ENCODE measurements at regions not wholly inside any gene's neighbourhood (a gene's known extent, or its start where the extent isn't known, plus 50 kb on each side); places are given as distances from the start of the nearest gene placed in this dataset.

- POLR2A ChIA-PET, result interaction anchor here (0.7 kb wide), 1 partner anchor 607 kb away, joined by 3 read pairs; no protein-coding TSS in a partner anchor
- peaks cover 8% of the 10 kb centered on the region for H3K9me3 Mint-ChIP-seq (ENCODE audit: unreplicated experiment)
- CTCF ChIA-PET, result interaction anchor here (0.6 kb wide), 1 partner anchor 34 kb away, joined by 3 read pairs; no protein-coding TSS in a partner anchor
- H3K27ac Mint-ChIP-seq (ENCODE audit: low read depth, unreplicated experiment), result peak overlapping the region; percentile 76
- intact Hi-C loops (cut with micrococcal nuclease), result no loop called here
- H3K27me3 Mint-ChIP-seq (ENCODE audit: insufficient read depth, unreplicated experiment), result peaks cover 6% of the 10 kb centered on the region
- H3K4me1 Mint-ChIP-seq (ENCODE audit: insufficient read depth, unreplicated experiment), result peaks cover 8% of the 10 kb centered on the region
- DNase-seq (ENCODE audit: unreplicated experiment), result no peak
- TF ChIP-seq CTCF (IDR thresholded peaks at IDR 0.05; ENCODE audit: unreplicated experiment), result no peak
- H3K36me3 Mint-ChIP-seq (ENCODE audit: insufficient read depth, unreplicated experiment), result no peaks in the 10 kb centered on the region
- BruUV-seq (replicated peaks), result no TSS peak
- H3K4me3 Mint-ChIP-seq (ENCODE audit: unreplicated experiment), result no peak overlapping the region
Observed at GRCh38 chr6:5865506-5866031, 141.2 kb downstream of the NRN1 start.

DNA sequence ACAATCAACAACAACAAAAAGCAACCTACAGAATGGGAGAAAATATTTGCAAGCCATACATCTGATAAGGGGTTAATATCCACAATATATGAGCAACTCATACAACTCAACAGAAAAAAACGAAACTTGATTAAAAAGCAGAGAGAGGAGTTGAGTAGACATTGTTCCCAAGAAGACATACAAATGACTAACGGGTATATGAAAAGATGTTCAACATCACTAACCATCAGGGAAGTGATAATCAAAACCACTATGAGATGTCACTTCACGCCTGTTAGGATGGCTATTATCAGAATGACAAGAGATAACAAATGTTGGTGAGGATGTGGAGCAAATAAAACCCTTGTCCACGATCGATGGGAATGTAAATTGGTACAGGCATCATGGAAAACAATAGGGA is 145.9 kb downstream of the NRN1 start:
- no peak for TF ChIP-seq CTCF (IDR thresholded peaks at IDR 0.05; ENCODE audit: unreplicated experiment)
- Mint-ChIP-seq H3K27me3 (ENCODE audit: insufficient read depth, unreplicated experiment) (peaks cover 24% of the 10 kb centered on the region), H3K9me3 (ENCODE audit: unreplicated experiment) (peaks cover 8% of the 10 kb centered on the region), H3K36me3 (ENCODE audit: insufficient read depth, unreplicated experiment) (no peaks in the 10 kb centered on the region), H3K4me3 (ENCODE audit: unreplicated experiment) (no peak overlapping the region), H3K4me1 (ENCODE audit: insufficient read depth, unreplicated experiment) (no peaks in the 10 kb centered on the region), H3K27ac (ENCODE audit: low read depth, unreplicated experiment) (no peak overlapping the region)
- CTCF ChIA-PET, result interaction anchor here (0.6 kb wide), 1 partner anchor 666 kb away, joined by 3 read pairs; no protein-coding TSS in a partner anchor
- intact Hi-C loops (cut with micrococcal nuclease), result no loop called here
- POLR2A ChIA-PET, result no interaction called here
- BruUV-seq (replicated peaks), result no TSS peak
- DNase-seq (ENCODE audit: unreplicated experiment), result no peak

DNA sequence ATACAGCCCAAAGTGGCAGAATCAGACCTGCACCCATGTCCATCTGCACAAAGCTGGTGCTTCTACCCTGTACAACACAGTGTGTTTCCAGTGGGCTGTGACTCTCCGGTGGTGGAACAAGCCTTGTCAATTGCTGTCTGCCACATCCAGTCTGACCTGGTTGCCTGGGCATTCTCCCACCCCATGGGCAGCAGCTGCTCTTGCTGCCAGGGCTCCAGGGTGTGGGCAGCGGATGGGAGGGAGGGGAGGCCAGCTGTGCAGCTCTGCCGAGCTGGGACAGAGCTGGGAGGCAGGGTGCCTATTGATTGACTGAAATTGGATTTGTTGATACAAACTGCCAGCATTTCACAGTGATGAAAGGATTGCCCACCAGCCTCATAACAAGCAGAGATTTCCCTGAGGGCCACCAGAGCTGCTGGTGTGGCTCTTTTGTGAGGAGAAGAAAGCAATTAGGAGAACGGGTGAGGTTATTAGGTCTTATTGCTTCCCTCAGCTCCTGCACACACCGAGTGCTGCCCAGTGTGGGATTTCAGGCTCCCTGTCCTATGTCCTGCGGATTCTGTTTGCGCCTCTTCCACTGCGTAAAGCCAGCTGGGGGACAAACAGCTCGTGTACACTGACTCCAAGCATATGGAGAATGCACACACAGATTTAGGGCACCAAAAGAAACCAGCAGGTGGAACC is 150.8 kb downstream of the NRN1 start:
- H3K4me3 Mint-ChIP-seq (ENCODE audit: unreplicated experiment), result no peak overlapping the region
- no peaks in the 10 kb centered on the region for H3K4me1 Mint-ChIP-seq (ENCODE audit: insufficient read depth, unreplicated experiment)
- ChIA-PET POLR2A (no interaction called here), CTCF (interaction anchor here (0.6 kb wide), 1 partner anchor 425 kb away, joined by 3 read pairs; no protein-coding TSS in a partner anchor)
- DNase-seq (ENCODE audit: unreplicated experiment), result no peak
- no peaks in the 10 kb centered on the region for H3K9me3 Mint-ChIP-seq (ENCODE audit: unreplicated experiment)
- no peak for TF ChIP-seq CTCF (IDR thresholded peaks at IDR 0.05; ENCODE audit: unreplicated experiment)
- intact Hi-C loops (cut with micrococcal nuclease), result no loop called here
- H3K27ac Mint-ChIP-seq (ENCODE audit: low read depth, unreplicated experiment), result no peak overlapping the region
- no TSS peak for BruUV-seq (replicated peaks)
- H3K36me3 Mint-ChIP-seq (ENCODE audit: insufficient read depth, unreplicated experiment), result no peaks in the 10 kb centered on the region
- H3K27me3 Mint-ChIP-seq (ENCODE audit: insufficient read depth, unreplicated experiment), result peaks cover 33% of the 10 kb centered on the region

GRCh38 chr6:5854899-5855298 is 151.8 kb downstream of the NRN1 start:
- no peak for DNase-seq (ENCODE audit: unreplicated experiment)
- Mint-ChIP-seq H3K27me3 (ENCODE audit: insufficient read depth, unreplicated experiment) (peaks cover 31% of the 10 kb centered on the region), H3K4me1 (ENCODE audit: insufficient read depth, unreplicated experiment) (no peaks in the 10 kb centered on the region), H3K4me3 (ENCODE audit: unreplicated experiment) (no peak overlapping the region), H3K9me3 (ENCODE audit: unreplicated experiment) (no peaks in the 10 kb centered on the region), H3K36me3 (ENCODE audit: insufficient read depth, unreplicated experiment) (no peaks in the 10 kb centered on the region), H3K27ac (ENCODE audit: low read depth, unreplicated experiment) (no peak overlapping the region)
- CTCF ChIA-PET, result interaction anchor here (0.6 kb wide), 1 partner anchor 426 kb away, joined by 3 read pairs; no protein-coding TSS in a partner anchor
- POLR2A ChIA-PET, result no interaction called here
- intact Hi-C loops (cut with micrococcal nuclease), result no loop called here
- TF ChIP-seq CTCF (IDR thresholded peaks at IDR 0.05; ENCODE audit: unreplicated experiment), result no peak
- no TSS peak for BruUV-seq (replicated peaks)
